ENCODE measurements at regions not wholly inside any gene's neighbourhood (a gene's known extent, or its start where the extent isn't known, plus 50 kb on each side); places are given as distances from the start of the nearest gene placed in this dataset.

GRCh38 chr4:136946307-136946907 lies 585.9 kb downstream of the PCDH18 start:
- H3K4me1 Mint-ChIP-seq: no peaks in the 10 kb centered on the region
- H3K36me3 Mint-ChIP-seq: no peaks in the 10 kb centered on the region
- no peak overlapping the region for H3K4me3 Mint-ChIP-seq
- no peak overlapping the region for H3K27ac Mint-ChIP-seq
- peaks cover 0 to 14% (median 4%) of the 10 kb centered on the region in 3 donors for H3K9me3 Mint-ChIP-seq
- H3K27me3 Mint-ChIP-seq: no peaks in the 10 kb centered on the region

- Mint-ChIP-seq H3K4me3 (no peak overlapping the region), H3K4me1 (no peaks in the 10 kb centered on the region), H3K36me3 (no peaks in the 10 kb centered on the region), H3K27me3 (no peaks in the 10 kb centered on the region), H3K9me3 (peaks cover 0 to 6% (median 2%) of the 10 kb centered on the region in 3 donors), H3K27ac (no peak overlapping the region)
Measured at GRCh38 chr4:136939781-136940180, 592.5 kb downstream of the PCDH18 start.

GRCh38 chr4:136935871-136936270 lies 596.4 kb downstream of the PCDH18 start:
- no peak overlapping the region for H3K27ac Mint-ChIP-seq
- no peaks in the 10 kb centered on the region for H3K27me3 Mint-ChIP-seq
- no peaks in the 10 kb centered on the region for H3K36me3 Mint-ChIP-seq
- no peak overlapping the region for H3K4me3 Mint-ChIP-seq
- peaks cover 1 to 6% (median 2%) of the 10 kb centered on the region in 3 donors for H3K9me3 Mint-ChIP-seq
- no peaks in the 10 kb centered on the region for H3K4me1 Mint-ChIP-seq

- Mint-ChIP-seq H3K4me3 (no peak overlapping the region), H3K27ac (no peak overlapping the region), H3K9me3 (peaks cover 1 to 6% (median 2%) of the 10 kb centered on the region in 3 donors)
Measured at GRCh38 chr4:136935305-136935704, 597.0 kb downstream of the PCDH18 start.

GRCh38 chr4:136934601-136935000 lies 597.7 kb downstream of the PCDH18 start:
- Mint-ChIP-seq H3K27me3 (no peaks in the 10 kb centered on the region), H3K4me1 (no peaks in the 10 kb centered on the region), H3K4me3 (no peak overlapping the region), H3K36me3 (no peaks in the 10 kb centered on the region), H3K9me3 (peaks cover 0 to 6% (median 1%) of the 10 kb centered on the region in 3 donors), H3K27ac (no peak overlapping the region)

More at GRCh38 chr4:136935305-136935704, 597.0 kb downstream of the PCDH18 start:
- H3K27me3 Mint-ChIP-seq: no peaks in the 10 kb centered on the region
- no peaks in the 10 kb centered on the region for H3K4me1 Mint-ChIP-seq
- no peaks in the 10 kb centered on the region for H3K36me3 Mint-ChIP-seq

- Mint-ChIP-seq H3K27ac (no peak overlapping the region), H3K9me3 (peaks cover 0 to 6% (median 3%) of the 10 kb centered on the region in 3 donors), H3K4me3 (no peak overlapping the region), H3K36me3 (no peaks in the 10 kb centered on the region), H3K27me3 (no peaks in the 10 kb centered on the region), H3K4me1 (no peaks in the 10 kb centered on the region)
Measured at GRCh38 chr4:136931781-136932180, 600.5 kb downstream of the PCDH18 start.

GRCh38 chr4:136928957-136929411 lies 603.3 kb downstream of the PCDH18 start:
- H3K27me3 Mint-ChIP-seq: no peaks in the 10 kb centered on the region
- peaks cover 0 to 1% (median 0%) of the 10 kb centered on the region in 3 donors for H3K9me3 Mint-ChIP-seq
- H3K4me3 Mint-ChIP-seq: no peak overlapping the region
- H3K4me1 Mint-ChIP-seq: no peaks in the 10 kb centered on the region
- H3K36me3 Mint-ChIP-seq: no peaks in the 10 kb centered on the region
- H3K27ac Mint-ChIP-seq: no peak overlapping the region

- Mint-ChIP-seq H3K4me3 (no peak overlapping the region), H3K36me3 (no peaks in the 10 kb centered on the region), H3K9me3 (peaks cover 0 to 1% (median 0%) of the 10 kb centered on the region in 3 donors), H3K27ac (no peak overlapping the region), H3K4me1 (no peaks in the 10 kb centered on the region), H3K27me3 (no peaks in the 10 kb centered on the region)
Measured at GRCh38 chr4:136927172-136927571, 605.1 kb downstream of the PCDH18 start.

GRCh38 chr4:136925203-136925602 lies 607.1 kb downstream of the PCDH18 start:
- no peaks in the 10 kb centered on the region for H3K36me3 Mint-ChIP-seq
- H3K27ac Mint-ChIP-seq: no peak overlapping the region
- no peaks in the 10 kb centered on the region for H3K4me1 Mint-ChIP-seq
- H3K9me3 Mint-ChIP-seq: peaks cover 0 to 3% (median 0%) of the 10 kb centered on the region in 3 donors
- no peak overlapping the region for H3K4me3 Mint-ChIP-seq
- no peaks in the 10 kb centered on the region for H3K27me3 Mint-ChIP-seq

- no peaks in the 10 kb centered on the region for H3K36me3 Mint-ChIP-seq
- no peaks in the 10 kb centered on the region for H3K4me1 Mint-ChIP-seq
- H3K9me3 Mint-ChIP-seq: peaks cover 0 to 1% (median under 1%) of the 10 kb centered on the region in 3 donors
- no peaks in the 10 kb centered on the region for H3K27me3 Mint-ChIP-seq
- no peak overlapping the region for H3K4me3 Mint-ChIP-seq
- H3K27ac Mint-ChIP-seq: no peak overlapping the region
Measured at GRCh38 chr4:136922066-136922465, 610.2 kb downstream of the PCDH18 start.

- H3K36me3 Mint-ChIP-seq: no peaks in the 10 kb centered on the region
- H3K27me3 Mint-ChIP-seq: no peaks in the 10 kb centered on the region
- peaks cover 0 to 6% (median 1%) of the 10 kb centered on the region in 3 donors for H3K9me3 Mint-ChIP-seq
Measured at GRCh38 chr4:136920092-136920881, 612.0 kb downstream of the PCDH18 start.

GRCh38 chr4:136918772-136919171 lies 613.5 kb downstream of the PCDH18 start:
- Mint-ChIP-seq H3K27ac (no peak overlapping the region), H3K4me1 (no peaks in the 10 kb centered on the region), H3K9me3 (peaks cover 0 to 6% (median 1%) of the 10 kb centered on the region in 3 donors), H3K4me3 (no peak overlapping the region), H3K36me3 (no peaks in the 10 kb centered on the region), H3K27me3 (no peaks in the 10 kb centered on the region)

More at GRCh38 chr4:136920092-136920881, 612.0 kb downstream of the PCDH18 start:
- H3K4me1 Mint-ChIP-seq: no peaks in the 10 kb centered on the region
- no peak overlapping the region for H3K27ac Mint-ChIP-seq
- H3K4me3 Mint-ChIP-seq: no peak overlapping the region

- no peaks in the 10 kb centered on the region for H3K4me1 Mint-ChIP-seq
- H3K36me3 Mint-ChIP-seq: no peaks in the 10 kb centered on the region
- H3K27me3 Mint-ChIP-seq: no peaks in the 10 kb centered on the region
- no peak overlapping the region for H3K27ac Mint-ChIP-seq
- no peak overlapping the region for H3K4me3 Mint-ChIP-seq
- H3K9me3 Mint-ChIP-seq: peaks cover 1 to 6% (median 3%) of the 10 kb centered on the region in 3 donors
Measured at GRCh38 chr4:136917312-136918110, 614.8 kb downstream of the PCDH18 start.

- Mint-ChIP-seq H3K36me3 (no peaks in the 10 kb centered on the region), H3K27ac (no peak overlapping the region), H3K4me1 (no peaks in the 10 kb centered on the region)
Measured at GRCh38 chr4:136909626-136910025, 622.7 kb downstream of the PCDH18 start.

GRCh38 chr4:136908122-136908521 lies 624.2 kb downstream of the PCDH18 start:
- H3K4me3 Mint-ChIP-seq: no peak overlapping the region
- no peak overlapping the region for H3K27ac Mint-ChIP-seq
- no peaks in the 10 kb centered on the region for H3K36me3 Mint-ChIP-seq
- H3K27me3 Mint-ChIP-seq: no peaks in the 10 kb centered on the region
- no peaks in the 10 kb centered on the region for H3K4me1 Mint-ChIP-seq
- peaks cover 2 to 8% (median 5%) of the 10 kb centered on the region in 3 donors for H3K9me3 Mint-ChIP-seq

More at GRCh38 chr4:136909626-136910025, 622.7 kb downstream of the PCDH18 start:
- H3K27me3 Mint-ChIP-seq: no peaks in the 10 kb centered on the region
- no peak overlapping the region for H3K4me3 Mint-ChIP-seq
- H3K9me3 Mint-ChIP-seq: peaks cover 2 to 11% (median 3%) of the 10 kb centered on the region in 3 donors
